ENCODE measurements at regions not wholly inside any gene's neighbourhood (a gene's known extent, or its start where the extent isn't known, plus 50 kb on each side); places are given as distances from the start of the nearest gene placed in this dataset.

DNA sequence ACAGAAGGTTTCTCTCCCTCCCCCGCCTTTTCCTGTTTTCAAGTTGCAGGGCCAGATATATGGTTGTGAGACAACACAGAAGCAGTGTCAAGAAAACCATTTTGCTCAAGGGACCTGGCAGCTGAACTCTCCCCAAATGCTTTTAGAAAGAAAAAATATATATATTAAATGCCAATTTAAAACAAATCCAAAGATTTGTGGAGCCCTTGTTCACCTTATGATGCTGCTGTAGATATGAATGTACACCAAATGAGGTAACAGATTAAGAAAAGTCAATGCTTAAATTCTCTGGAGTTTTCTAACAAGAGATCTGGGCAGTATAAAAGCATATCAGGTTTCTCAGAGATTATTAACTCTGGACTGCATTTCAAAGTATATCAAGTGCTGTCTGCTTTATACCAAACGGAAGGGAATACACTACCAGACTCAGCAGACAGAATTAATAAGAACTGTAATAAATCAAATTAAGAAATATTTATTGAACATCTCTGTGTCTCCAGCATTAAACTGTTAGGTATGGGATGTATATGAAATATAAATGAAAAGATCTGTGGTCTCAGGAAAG is 357.5 kb downstream of the HDGFL1 start:
- TF ChIP-seq, protein P1, sequence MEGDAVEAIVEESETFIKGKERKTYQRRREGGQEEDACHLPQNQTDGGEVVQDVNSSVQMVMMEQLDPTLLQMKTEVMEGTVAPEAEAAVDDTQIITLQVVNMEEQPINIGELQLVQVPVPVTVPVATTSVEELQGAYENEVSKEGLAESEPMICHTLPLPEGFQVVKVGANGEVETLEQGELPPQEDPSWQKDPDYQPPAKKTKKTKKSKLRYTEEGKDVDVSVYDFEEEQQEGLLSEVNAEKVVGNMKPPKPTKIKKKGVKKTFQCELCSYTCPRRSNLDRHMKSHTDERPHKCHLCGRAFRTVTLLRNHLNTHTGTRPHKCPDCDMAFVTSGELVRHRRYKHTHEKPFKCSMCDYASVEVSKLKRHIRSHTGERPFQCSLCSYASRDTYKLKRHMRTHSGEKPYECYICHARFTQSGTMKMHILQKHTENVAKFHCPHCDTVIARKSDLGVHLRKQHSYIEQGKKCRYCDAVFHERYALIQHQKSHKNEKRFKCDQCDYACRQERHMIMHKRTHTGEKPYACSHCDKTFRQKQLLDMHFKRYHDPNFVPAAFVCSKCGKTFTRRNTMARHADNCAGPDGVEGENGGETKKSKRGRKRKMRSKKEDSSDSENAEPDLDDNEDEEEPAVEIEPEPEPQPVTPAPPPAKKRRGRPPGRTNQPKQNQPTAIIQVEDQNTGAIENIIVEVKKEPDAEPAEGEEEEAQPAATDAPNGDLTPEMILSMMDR (IDR thresholded peaks at IDR 0.05) = no peak
- no peak for TF ChIP-seq POLR2A (IDR thresholded peaks at IDR 0.05)
